ENCODE measurements at regions not wholly inside any gene's neighbourhood (a gene's known extent, or its start where the extent isn't known, plus 50 kb on each side); places are given as distances from the start of the nearest gene placed in this dataset.

DNA sequence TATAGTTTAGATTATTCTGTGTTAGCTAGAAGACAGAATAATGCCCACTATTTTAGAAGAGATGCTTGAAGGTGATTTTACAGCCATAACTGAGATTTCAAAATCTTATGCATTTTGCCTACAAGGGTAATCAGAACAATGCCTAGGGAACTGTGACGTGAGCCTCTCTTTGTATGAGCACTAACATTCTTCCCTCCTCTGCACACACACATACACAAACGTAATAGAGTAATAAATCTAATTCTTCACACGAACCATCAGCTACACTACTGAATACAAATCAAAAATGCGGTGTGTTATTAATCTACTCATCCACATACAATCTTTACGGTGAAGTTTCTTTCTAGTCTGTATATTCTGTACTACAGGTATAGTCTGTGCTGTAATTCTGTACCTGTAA lies 227.8 kb downstream of the PLK2 start (continued):
- TF ChIP-seq, protein P1, sequence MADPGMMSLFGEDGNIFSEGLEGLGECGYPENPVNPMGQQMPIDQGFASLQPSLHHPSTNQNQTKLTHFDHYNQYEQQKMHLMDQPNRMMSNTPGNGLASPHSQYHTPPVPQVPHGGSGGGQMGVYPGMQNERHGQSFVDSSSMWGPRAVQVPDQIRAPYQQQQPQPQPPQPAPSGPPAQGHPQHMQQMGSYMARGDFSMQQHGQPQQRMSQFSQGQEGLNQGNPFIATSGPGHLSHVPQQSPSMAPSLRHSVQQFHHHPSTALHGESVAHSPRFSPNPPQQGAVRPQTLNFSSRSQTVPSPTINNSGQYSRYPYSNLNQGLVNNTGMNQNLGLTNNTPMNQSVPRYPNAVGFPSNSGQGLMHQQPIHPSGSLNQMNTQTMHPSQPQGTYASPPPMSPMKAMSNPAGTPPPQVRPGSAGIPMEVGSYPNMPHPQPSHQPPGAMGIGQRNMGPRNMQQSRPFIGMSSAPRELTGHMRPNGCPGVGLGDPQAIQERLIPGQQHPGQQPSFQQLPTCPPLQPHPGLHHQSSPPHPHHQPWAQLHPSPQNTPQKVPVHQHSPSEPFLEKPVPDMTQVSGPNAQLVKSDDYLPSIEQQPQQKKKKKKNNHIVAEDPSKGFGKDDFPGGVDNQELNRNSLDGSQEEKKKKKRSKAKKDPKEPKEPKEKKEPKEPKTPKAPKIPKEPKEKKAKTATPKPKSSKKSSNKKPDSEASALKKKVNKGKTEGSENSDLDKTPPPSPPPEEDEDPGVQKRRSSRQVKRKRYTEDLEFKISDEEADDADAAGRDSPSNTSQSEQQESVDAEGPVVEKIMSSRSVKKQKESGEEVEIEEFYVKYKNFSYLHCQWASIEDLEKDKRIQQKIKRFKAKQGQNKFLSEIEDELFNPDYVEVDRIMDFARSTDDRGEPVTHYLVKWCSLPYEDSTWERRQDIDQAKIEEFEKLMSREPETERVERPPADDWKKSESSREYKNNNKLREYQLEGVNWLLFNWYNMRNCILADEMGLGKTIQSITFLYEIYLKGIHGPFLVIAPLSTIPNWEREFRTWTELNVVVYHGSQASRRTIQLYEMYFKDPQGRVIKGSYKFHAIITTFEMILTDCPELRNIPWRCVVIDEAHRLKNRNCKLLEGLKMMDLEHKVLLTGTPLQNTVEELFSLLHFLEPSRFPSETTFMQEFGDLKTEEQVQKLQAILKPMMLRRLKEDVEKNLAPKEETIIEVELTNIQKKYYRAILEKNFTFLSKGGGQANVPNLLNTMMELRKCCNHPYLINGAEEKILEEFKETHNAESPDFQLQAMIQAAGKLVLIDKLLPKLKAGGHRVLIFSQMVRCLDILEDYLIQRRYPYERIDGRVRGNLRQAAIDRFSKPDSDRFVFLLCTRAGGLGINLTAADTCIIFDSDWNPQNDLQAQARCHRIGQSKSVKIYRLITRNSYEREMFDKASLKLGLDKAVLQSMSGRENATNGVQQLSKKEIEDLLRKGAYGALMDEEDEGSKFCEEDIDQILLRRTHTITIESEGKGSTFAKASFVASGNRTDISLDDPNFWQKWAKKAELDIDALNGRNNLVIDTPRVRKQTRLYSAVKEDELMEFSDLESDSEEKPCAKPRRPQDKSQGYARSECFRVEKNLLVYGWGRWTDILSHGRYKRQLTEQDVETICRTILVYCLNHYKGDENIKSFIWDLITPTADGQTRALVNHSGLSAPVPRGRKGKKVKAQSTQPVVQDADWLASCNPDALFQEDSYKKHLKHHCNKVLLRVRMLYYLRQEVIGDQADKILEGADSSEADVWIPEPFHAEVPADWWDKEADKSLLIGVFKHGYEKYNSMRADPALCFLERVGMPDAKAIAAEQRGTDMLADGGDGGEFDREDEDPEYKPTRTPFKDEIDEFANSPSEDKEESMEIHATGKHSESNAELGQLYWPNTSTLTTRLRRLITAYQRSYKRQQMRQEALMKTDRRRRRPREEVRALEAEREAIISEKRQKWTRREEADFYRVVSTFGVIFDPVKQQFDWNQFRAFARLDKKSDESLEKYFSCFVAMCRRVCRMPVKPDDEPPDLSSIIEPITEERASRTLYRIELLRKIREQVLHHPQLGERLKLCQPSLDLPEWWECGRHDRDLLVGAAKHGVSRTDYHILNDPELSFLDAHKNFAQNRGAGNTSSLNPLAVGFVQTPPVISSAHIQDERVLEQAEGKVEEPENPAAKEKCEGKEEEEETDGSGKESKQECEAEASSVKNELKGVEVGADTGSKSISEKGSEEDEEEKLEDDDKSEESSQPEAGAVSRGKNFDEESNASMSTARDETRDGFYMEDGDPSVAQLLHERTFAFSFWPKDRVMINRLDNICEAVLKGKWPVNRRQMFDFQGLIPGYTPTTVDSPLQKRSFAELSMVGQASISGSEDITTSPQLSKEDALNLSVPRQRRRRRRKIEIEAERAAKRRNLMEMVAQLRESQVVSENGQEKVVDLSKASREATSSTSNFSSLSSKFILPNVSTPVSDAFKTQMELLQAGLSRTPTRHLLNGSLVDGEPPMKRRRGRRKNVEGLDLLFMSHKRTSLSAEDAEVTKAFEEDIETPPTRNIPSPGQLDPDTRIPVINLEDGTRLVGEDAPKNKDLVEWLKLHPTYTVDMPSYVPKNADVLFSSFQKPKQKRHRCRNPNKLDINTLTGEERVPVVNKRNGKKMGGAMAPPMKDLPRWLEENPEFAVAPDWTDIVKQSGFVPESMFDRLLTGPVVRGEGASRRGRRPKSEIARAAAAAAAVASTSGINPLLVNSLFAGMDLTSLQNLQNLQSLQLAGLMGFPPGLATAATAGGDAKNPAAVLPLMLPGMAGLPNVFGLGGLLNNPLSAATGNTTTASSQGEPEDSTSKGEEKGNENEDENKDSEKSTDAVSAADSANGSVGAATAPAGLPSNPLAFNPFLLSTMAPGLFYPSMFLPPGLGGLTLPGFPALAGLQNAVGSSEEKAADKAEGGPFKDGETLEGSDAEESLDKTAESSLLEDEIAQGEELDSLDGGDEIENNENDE (IDR thresholded peaks at IDR 0.05; ENCODE audit: insufficient replicate concordance, low read length), result no peak
- no peak for TF ChIP-seq NRF1 (IDR thresholded peaks at IDR 0.05; ENCODE audit: low read depth, low read length)
- TF ChIP-seq CTBP2 (IDR thresholded peaks at IDR 0.05; ENCODE audit: borderline replicate concordance, insufficient read depth, insufficient read length, low read length), result no peak
- no peak for TF ChIP-seq POLR2AphosphoS5 (IDR thresholded peaks at IDR 0.05; ENCODE audit: low read depth, low read length)
- TF ChIP-seq ZNF274 (IDR thresholded peaks at IDR 0.05; ENCODE audit: borderline replicate concordance, extremely low read depth, low read length), result no peak
- no peak for TF ChIP-seq EP300 (IDR thresholded peaks at IDR 0.05; ENCODE audit: borderline replicate concordance in 1 of 2, low read depth in 2 of 2, low read length in 2 of 2)

Measured in H1 (cell line).